ENCODE measurements at regions not wholly inside any gene's neighbourhood (a gene's known extent, or its start where the extent isn't known, plus 50 kb on each side); places are given as distances from the start of the nearest gene placed in this dataset.
A peak's percentile ranks its signal among the peaks of the same experiment; 100 is the strongest.

DNA sequence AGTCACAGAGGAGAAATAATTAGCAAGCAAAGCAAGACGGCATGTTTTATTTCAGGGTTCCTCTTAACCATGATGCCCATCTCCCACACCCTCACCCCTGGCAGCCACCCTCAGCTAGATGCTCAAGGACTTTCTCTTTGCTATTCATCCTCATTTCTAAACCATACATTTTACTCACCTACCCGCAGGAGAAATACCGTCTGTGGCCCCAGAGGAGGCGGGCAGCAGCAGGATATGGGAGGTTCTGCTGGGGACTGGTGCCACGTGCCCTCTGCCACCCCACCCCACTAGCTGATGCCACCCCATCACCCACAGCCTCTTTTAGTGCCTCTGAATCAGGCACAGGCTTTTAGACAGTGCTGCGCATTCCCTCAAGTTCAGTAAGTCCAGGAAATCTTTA, 168.7 kb upstream of the ITGB1 start:
- no peak overlapping the region for H3K4me3 Mint-ChIP-seq
- peaks cover 5% of the 10 kb centered on the region for H3K9me3 Mint-ChIP-seq
- H3K27ac Mint-ChIP-seq = peak overlapping the region; percentile 86
- no peak for DNase-seq
- H3K36me3 Mint-ChIP-seq = peaks cover 6% of the 10 kb centered on the region
- peaks cover 44% of the 10 kb centered on the region for H3K4me1 Mint-ChIP-seq
- no peaks in the 10 kb centered on the region for H3K27me3 Mint-ChIP-seq

DNA sequence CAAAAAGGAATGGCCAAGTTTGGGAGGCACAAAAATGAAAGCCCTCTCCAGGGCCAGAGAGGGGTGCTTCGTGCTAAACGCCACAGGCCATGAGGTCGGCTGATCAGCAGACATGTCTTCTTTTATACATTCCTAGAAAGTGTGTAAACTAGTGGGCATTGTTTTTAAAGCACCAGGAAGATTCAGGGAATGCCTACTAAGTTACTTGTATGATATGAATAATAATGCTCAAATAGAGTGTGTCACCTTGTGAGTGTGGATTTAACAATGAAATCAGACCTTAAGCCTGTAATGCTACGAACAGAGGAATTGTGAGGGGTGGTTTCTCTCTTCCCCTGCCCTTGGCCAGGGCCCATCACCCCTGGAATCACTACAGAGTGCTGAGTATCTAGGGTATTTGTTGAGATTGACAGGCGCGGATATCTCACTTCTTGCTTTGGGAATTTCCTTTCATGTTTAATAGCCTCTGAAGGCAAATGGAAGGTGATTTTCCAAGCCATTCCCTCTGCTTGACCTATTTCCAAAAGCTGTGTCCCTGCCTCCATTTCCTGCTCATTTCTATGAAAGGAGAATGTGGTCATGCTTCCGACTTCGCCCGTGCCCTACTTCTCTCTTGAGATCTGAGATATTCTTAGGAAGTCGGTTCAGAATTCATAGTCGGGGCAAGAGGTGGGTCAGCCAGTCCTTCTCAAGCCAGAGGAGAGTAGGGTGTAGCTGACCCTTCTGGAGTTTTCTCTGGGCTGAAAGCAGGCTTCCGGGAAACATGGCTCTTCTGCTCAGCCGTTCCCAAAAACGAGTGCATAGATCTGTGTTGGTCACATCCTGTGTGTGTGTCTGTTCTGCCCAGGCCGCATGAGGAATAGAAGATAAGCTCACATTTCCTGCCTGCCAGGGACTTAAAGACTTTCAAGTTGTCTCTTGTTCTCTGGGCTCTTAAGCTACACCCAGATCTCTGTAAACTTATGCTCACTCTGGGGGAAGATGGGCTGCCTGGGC, 167.8 kb upstream of the ITGB1 start:
- peak overlapping the region; percentile 86 for H3K27ac Mint-ChIP-seq
- peaks cover 50% of the 10 kb centered on the region for H3K4me1 Mint-ChIP-seq
- no peak overlapping the region for H3K4me3 Mint-ChIP-seq
- H3K9me3 Mint-ChIP-seq = peaks cover 5% of the 10 kb centered on the region
- DNase-seq = no peak
- H3K27me3 Mint-ChIP-seq = no peaks in the 10 kb centered on the region
- peaks cover 6% of the 10 kb centered on the region for H3K36me3 Mint-ChIP-seq

DNA sequence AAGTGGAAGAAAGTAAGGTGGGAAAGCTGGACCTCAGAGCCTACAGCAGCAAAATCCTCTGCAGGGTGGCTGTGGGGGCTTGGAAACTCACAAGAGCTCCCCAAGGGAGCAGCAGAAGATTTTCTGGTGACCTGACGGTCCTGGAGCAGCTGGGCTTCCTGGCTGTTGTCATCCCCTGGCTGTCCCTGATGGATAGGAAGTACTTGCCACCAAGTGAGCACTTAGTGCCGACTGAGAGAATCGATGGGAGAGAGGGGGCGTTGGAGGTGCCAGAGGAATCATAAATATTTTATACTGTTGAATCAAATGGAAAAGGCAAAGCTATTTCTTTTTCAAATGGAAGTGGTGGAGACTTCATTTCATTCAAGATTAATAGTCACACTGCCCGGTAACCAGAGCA, 167.1 kb upstream of the ITGB1 start:
- no peak for DNase-seq
- Mint-ChIP-seq H3K27ac (peak overlapping the region; percentile 86), H3K27me3 (no peaks in the 10 kb centered on the region), H3K9me3 (peaks cover 6% of the 10 kb centered on the region), H3K4me3 (no peak overlapping the region), H3K36me3 (peaks cover 6% of the 10 kb centered on the region), H3K4me1 (peaks cover 57% of the 10 kb centered on the region)

DNA sequence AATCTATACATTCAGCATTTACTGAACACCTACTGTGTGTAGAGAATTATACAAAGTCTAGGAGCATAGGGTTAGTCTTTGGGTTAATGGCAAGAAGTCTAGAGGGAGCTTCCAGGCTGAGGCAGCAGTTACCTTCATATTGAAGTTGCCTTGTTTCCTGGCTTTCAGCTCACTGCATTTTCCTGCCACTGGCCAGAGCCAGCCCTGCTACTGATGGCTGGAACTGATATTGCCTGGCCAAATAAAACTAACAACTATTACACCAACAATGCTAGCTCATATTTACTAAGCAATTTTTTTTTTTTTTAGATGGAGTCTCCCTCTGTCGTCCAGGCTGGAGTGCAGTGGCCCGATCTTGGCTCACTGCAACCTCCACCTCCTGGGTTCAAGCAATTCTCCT, 165.7 kb upstream of the ITGB1 start:
- Mint-ChIP-seq H3K27ac (no peak overlapping the region), H3K27me3 (no peaks in the 10 kb centered on the region), H3K4me3 (no peak overlapping the region), H3K36me3 (peaks cover 6% of the 10 kb centered on the region), H3K4me1 (peaks cover 58% of the 10 kb centered on the region), H3K9me3 (peaks cover 8% of the 10 kb centered on the region)
- no peak for DNase-seq

DNA sequence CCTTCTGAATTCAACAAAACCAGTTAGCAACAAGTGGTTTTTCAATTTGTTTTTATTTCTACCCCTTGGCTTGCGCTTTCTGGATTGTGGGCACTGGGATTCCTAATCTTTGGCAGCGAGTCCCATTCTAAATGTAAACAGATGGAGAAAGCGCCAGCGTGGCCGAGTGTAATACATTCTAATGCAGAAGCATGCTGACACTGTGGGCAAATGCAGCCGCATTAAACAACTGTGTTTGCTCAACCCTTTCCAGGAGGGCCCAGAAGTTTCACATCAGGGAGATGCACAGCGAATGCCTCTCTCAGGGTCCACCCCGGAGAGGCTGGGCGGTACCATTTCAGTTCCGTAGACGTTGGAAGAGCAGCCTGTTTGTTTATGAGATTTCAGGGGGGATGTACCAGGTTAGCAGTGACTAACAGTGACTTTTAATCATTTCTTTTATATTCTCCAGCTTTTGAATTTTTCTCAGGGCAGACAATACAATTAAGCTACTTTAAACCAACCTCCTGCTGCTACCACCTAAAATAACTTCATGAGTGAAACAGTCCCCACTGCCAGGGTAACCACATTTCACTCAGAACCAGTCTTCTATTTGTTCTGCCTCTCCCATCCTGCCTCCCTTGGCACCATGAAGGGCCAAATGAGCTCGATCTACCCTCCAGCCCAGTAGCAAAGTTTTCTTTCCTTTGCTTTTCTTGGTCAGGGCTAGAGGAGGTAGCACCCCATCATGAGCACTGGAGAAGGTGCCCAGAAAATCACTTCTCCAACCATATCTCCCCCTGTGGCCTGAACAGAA, 164.2 kb upstream of the ITGB1 start:
- Mint-ChIP-seq H3K4me3 (no peak overlapping the region), H3K27ac (no peak overlapping the region), H3K36me3 (peaks cover 4% of the 10 kb centered on the region), H3K27me3 (no peaks in the 10 kb centered on the region), H3K4me1 (peaks cover 61% of the 10 kb centered on the region), H3K9me3 (peaks cover 8% of the 10 kb centered on the region)
- no peak for DNase-seq

DNA sequence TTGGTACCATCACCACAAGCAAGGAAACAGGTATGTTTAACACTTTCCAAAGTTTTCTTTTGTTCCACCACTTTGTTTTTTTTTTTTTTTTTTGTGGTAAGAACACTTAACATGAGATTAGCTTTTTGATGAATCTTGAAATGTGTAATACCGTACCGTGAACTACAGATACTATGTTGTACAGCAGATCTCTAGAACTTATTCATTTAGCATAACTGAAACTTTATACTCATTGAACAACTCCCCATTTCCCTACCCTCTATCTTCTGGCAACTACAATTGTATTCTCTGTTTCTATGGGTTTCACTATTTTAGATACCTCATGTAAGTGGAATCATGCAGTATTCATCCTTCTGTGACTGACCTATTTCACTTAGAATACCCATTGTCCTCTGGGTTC, 162.7 kb upstream of the ITGB1 start:
- peaks cover 3% of the 10 kb centered on the region for H3K9me3 Mint-ChIP-seq
- H3K27me3 Mint-ChIP-seq = no peaks in the 10 kb centered on the region

DNA sequence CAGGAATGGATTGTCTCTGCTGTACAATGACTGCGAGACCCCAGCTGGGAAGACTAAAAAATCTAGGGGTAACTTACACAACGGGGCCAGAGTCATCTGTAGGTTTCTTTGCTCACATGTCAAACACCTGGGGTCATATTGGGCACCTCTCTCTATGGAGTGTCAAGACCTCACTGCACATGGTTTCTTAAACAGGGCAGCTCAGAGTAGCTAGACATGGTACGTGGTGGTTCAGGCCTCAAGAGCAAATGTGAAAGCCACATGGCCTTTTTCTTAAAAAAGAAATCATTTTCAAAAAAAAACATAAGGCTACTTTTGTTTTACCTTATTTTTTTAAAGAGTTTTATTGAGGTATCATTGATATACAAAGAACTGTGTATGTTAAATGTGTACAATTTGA, 162.2 kb upstream of the ITGB1 start:
- Mint-ChIP-seq H3K27me3 (no peaks in the 10 kb centered on the region), H3K9me3 (peaks cover 3% of the 10 kb centered on the region), H3K36me3 (no peaks in the 10 kb centered on the region), H3K4me1 (peaks cover 56% of the 10 kb centered on the region), H3K27ac (peak overlapping the region; percentile 79), H3K4me3 (no peak overlapping the region)
- no peak for DNase-seq

More for the DNA sequence above, 162.7 kb upstream of the ITGB1 start:
- H3K4me3 Mint-ChIP-seq = no peak overlapping the region
- no peak for DNase-seq
- peak overlapping the region; percentile 79 for H3K27ac Mint-ChIP-seq
- H3K4me1 Mint-ChIP-seq = peaks cover 58% of the 10 kb centered on the region
- no peaks in the 10 kb centered on the region for H3K36me3 Mint-ChIP-seq

DNA sequence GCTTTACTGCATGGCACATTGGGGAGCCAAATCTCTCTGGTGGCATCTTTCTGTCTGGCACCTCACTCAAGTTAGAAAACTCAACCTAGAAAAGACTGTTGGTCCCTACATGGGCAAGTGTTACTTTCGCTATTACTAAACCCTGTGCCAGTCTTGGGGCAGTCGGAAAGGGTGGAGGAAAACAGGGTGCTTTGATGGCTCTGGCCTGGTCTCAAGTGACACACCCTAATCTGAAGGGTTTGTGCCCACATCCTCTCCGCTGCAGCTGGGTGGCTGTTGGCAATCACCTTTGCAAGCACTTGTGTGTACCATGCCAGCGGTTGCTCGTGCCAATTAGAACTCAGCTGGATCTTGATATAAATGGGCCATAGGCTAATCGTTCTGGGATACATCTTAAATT, 159.8 kb upstream of the ITGB1 start:
- H3K36me3 Mint-ChIP-seq = no peaks in the 10 kb centered on the region
- no peak overlapping the region for H3K4me3 Mint-ChIP-seq
- DNase-seq = no peak
- H3K27me3 Mint-ChIP-seq = no peaks in the 10 kb centered on the region
- peaks cover 3% of the 10 kb centered on the region for H3K9me3 Mint-ChIP-seq
- H3K27ac Mint-ChIP-seq = no peak overlapping the region
- peaks cover 49% of the 10 kb centered on the region for H3K4me1 Mint-ChIP-seq

DNA sequence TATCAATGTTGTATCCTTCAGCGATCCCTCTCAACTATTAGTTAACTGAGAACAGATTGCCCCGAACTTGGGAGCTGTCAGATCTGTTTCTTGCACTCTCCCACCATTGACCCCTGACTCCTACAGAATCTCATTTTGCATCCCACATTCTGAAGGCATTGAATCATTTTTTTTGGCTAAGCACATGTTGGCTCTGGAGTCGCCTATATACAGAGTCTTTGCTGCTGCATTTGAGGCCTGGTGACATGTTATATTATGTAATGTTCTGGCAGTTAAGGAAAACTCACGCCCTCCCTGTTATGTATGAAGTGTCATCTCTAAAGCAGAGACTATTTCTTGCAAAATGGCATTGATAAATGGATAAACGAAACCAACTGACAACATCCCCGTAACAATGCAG, 159.2 kb upstream of the ITGB1 start:
- no peaks in the 10 kb centered on the region for H3K36me3 Mint-ChIP-seq
- no peak overlapping the region for H3K4me3 Mint-ChIP-seq
- peaks cover 3% of the 10 kb centered on the region for H3K9me3 Mint-ChIP-seq
- H3K27me3 Mint-ChIP-seq = no peaks in the 10 kb centered on the region
- no peak for DNase-seq
- no peak overlapping the region for H3K27ac Mint-ChIP-seq
- H3K4me1 Mint-ChIP-seq = peaks cover 49% of the 10 kb centered on the region

DNA sequence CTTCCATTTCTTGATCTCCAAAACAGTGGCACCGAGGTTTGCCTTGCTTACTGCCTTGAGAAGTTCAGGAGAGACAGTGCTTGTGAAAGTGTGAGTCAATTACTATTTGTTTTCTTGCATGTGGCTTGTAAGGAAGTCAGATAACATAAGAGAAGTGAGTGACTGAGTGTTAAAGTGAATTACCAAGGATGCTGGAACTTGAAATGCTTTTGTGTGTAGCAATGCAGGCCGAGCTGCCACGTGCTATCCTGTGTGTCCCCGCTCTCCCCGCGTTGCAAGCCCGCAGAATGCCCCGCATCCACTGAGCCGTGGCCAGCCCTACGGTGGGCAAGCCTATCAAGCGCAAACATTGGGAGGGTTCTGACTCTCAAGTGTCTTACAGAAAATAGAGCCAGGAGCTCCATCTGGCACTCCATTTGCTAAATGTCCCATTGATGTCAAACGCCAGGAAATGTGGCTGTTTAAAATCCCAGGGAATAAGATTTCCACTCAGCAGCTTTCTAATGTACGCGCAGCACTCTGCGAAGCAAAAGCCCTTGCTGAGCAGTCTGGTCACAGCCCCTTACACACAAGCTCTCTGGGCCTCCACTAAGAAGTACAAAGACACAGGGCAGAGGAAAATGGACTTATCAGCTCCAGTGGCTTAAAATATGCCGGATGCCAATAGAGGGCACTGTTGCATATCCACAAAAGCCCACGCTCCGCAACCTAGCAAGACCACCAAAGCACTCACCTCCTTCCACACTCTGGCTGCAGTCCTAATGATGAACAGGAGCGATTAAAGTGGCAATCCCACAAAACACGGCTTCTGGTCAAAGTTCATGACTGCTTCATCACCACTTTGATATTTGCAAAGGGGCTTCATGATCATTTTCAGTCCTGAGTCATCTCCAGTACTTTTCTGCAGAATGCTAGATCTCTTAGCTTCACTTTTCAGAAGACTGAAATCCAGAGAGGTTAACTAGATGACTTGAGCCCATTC, 158.0 kb upstream of the ITGB1 start:
- peaks cover 3% of the 10 kb centered on the region for H3K9me3 Mint-ChIP-seq
- no peaks in the 10 kb centered on the region for H3K36me3 Mint-ChIP-seq
- peaks cover 2% of the 10 kb centered on the region for H3K27me3 Mint-ChIP-seq
- peaks cover 44% of the 10 kb centered on the region for H3K4me1 Mint-ChIP-seq
- H3K4me3 Mint-ChIP-seq = no peak overlapping the region
- no peak overlapping the region for H3K27ac Mint-ChIP-seq
- no peak for DNase-seq

DNA sequence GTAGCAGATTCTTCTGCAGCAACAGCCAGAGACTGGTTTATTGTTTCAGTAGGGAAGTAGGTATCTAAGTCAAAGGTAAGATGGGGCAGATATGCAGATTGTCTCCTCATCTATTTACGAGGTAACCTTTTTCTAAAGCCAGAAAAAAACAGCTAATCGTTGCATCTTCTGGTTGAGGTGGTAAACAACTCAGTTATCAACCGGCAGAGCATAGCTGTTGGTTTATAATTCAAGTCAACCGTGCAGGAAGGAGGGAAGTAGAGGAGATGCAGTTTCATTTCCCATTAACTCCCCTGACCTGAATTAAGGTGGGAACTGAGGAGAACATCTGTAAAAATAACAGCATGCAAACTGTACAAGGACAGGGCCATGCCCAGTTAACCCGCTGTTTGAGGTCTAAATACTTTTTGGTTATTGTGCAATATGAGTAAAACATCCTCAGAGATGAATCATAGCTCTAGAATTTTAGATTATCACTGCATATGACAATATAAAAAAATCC, 156.5 kb upstream of the ITGB1 start:
- Mint-ChIP-seq H3K4me3 (no peak overlapping the region), H3K36me3 (no peaks in the 10 kb centered on the region), H3K27ac (no peak overlapping the region), H3K4me1 (peaks cover 36% of the 10 kb centered on the region), H3K9me3 (no peaks in the 10 kb centered on the region), H3K27me3 (peaks cover 10% of the 10 kb centered on the region)
- DNase-seq = no peak

DNA sequence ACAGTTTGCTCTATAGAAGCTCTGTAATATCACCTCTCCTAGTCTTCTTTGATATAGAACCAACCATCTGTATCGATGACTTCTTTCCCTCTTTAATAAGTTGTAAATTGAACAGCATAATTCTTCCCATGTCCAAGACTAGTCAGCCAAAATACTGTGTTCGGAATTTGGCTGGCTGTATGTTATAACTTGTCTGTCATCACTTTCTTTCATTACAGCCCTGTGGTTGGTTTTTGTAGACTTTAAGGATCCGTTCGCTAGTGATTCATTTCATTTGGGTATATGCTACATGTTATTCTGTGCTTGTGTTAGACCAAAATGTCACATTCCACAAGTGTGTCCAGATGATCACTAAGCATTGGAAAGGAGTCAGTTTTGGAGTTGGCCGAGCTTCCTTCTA, 155.4 kb upstream of the ITGB1 start:
- H3K4me1 Mint-ChIP-seq = peaks cover 37% of the 10 kb centered on the region
- no peak overlapping the region for H3K4me3 Mint-ChIP-seq
- H3K27ac Mint-ChIP-seq = no peak overlapping the region

DNA sequence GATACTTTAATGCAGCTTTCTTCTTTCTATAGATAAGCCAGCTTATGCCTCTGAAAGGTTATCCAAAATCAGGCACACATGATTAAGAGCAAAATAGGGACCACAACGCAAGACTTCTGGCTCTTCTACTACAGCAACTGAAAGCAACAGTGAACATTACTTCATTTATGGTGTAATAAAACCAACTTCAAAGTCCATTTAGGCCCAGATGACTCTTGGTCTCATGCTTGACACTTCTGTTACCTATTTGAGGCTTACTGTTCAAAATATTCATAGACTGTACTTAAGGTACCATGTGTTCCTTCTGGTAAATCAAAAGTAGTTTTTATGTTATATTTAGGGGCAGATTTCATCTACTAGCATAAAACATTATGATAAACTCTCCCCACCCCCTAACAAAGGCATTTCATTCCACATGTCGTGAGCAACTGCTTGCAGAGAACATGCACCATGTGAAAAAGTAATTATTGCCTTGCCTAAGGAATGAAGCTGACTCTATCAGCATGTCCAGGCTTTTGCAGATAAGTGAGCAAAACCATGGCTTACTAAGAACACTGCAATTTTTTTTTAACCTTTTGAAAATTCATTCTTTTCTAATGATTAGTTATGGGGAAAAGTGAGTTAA, 154.9 kb upstream of the ITGB1 start:
- Mint-ChIP-seq H3K9me3 (no peaks in the 10 kb centered on the region), H3K27me3 (peaks cover 19% of the 10 kb centered on the region), H3K27ac (no peak overlapping the region), H3K4me3 (no peak overlapping the region), H3K4me1 (peaks cover 36% of the 10 kb centered on the region), H3K36me3 (no peaks in the 10 kb centered on the region)
- DNase-seq = no peak

More for the DNA sequence above, 155.4 kb upstream of the ITGB1 start:
- no peaks in the 10 kb centered on the region for H3K9me3 Mint-ChIP-seq
- peaks cover 17% of the 10 kb centered on the region for H3K27me3 Mint-ChIP-seq
- DNase-seq = no peak
- H3K36me3 Mint-ChIP-seq = no peaks in the 10 kb centered on the region

DNA sequence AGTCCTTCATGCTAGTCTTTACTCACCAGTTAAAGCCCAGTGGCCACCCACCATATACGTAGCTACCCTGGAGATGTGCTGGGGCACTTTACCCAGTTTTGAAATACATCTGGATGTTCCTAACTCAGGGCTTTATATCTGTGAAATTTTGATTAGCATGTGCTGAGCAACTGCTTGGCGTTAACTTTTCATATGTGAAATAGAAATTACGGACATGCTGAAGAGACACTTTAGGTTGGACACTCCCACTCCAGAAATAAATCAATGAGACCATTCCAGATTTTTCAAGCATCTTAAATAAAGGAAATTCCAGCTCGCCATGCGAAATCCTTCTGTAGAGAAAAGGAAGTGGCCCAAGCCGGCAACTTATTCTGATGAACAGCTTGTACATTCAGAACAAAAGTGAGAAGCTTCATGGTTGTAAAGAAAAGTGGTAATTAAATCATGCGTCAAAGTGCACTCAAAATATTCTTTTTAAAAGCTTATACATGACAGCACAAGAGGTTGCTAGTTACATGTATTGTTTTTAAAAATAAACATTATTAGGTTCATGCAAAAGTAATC, 153.5 kb upstream of the ITGB1 start:
- H3K27ac Mint-ChIP-seq = no peak overlapping the region
- no peak for DNase-seq
- peaks cover 28% of the 10 kb centered on the region for H3K27me3 Mint-ChIP-seq
- H3K4me3 Mint-ChIP-seq = no peak overlapping the region
- H3K9me3 Mint-ChIP-seq = no peaks in the 10 kb centered on the region
- H3K4me1 Mint-ChIP-seq = peaks cover 27% of the 10 kb centered on the region
- H3K36me3 Mint-ChIP-seq = no peaks in the 10 kb centered on the region
